SU-DHL-6 (cell line): ENCODE measurements at regions not wholly inside any gene's neighbourhood (a gene's known extent, or its start where the extent isn't known, plus 50 kb on each side); places are given as distances from the start of the nearest gene placed in this dataset.

Experiments used
- H2AFZ ChIP-seq: fragments of 200-600 bp; sonication (generic); 2 replicates; pipeline ENCODE4 v1.6.1; 2014; ENCODE audit warnings: low read depth, mild to moderate bottlenecking, moderate library complexity, mixed read lengths, antibody characterized with exemption, low read length; ENCODE audit not compliant: severe bottlenecking
- H3F3A ChIP-seq: fragments of 200-600 bp; shearing (Covaris generic); 2 replicates; pipeline ENCODE4 v1.6.0; 2016; ENCODE audit warnings: antibody characterized with exemption, mild to moderate bottlenecking; ENCODE audit not compliant: insufficient read depth
- H3K27ac ChIP-seq: fragments of 200-600 bp; sonication (generic); 2 replicates; pipeline ENCODE4 v1.5.1; 2016; ENCODE audit warnings: low read depth, mild to moderate bottlenecking, low read length, moderate library complexity, mixed read lengths
- H3K27me3 ChIP-seq: fragments of 200-600 bp; sonication (generic), shearing (Covaris generic); 2 replicates; pipeline ENCODE4 v1.6.0; 2014; ENCODE audit warnings: mild to moderate bottlenecking, low read length
- H3K36me3 ChIP-seq: fragments of 200-600 bp; sonication (generic); 2 replicates; pipeline ENCODE4 v1.6.1; 2014; ENCODE audit warnings: mild to moderate bottlenecking, low read length, mixed read lengths
- H3K4me2 ChIP-seq: fragments of 300-600, 200-600 bp; shearing (Covaris generic), sonication (generic); 2 replicates; pipeline ENCODE4 v1.6.0; 2014; ENCODE audit warnings: low read length, low read depth, mild to moderate bottlenecking; ENCODE audit not compliant: poor library complexity, severe bottlenecking
- H3K4me3 ChIP-seq: fragments of 200-600 bp; sonication (generic); 2 replicates; pipeline ENCODE4 v1.5.1; 2014; ENCODE audit warnings: antibody characterized with exemption, low read length, mild to moderate bottlenecking, mixed read lengths; ENCODE audit not compliant: insufficient read depth, poor library complexity, severe bottlenecking
- H3K79me2 ChIP-seq: fragments of 200-600 bp; sonication (generic); 2 replicates; pipeline ENCODE4 v1.6.1; 2014; ENCODE audit warnings: mild to moderate bottlenecking, low read length, moderate library complexity; ENCODE audit not compliant: insufficient read depth
- H3K9ac ChIP-seq: fragments of 200-600 bp; sonication (generic); 2 replicates; pipeline ENCODE4 v1.7.0; 2014; ENCODE audit warnings: mild to moderate bottlenecking, low read length
- H3K9me2 ChIP-seq: fragments of 200-600 bp; sonication (generic); replicated peaks from 2 replicates; pipeline ENCODE4 v1.6.1; 2014; ENCODE audit warnings: low read length; ENCODE audit not compliant: insufficient read depth
- H3K9me3 ChIP-seq: fragments of 200-600 bp; sonication (generic); 2 replicates; pipeline ENCODE4 v1.6.1; 2014; ENCODE audit warnings: low read length, mixed read lengths; ENCODE audit not compliant: insufficient read depth
- H4K20me1 ChIP-seq: fragments of 200-600 bp; sonication (generic); 2 replicates; pipeline ENCODE4 v1.6.1; 2014; ENCODE audit warnings: low read depth, mild to moderate bottlenecking, antibody characterized with exemption, low read length, moderate library complexity, mixed read lengths
- CTCF ChIP-seq: fragments of 200-600 bp; sonication (generic); IDR thresholded peaks from one replicate; pipeline ENCODE4 v1.5.1; 2017; ENCODE audit warnings: antibody characterized with exemption, mild to moderate bottlenecking, low read length, moderate library complexity; ENCODE audit not compliant: insufficient read depth, poor library complexity, severe bottlenecking
- EZH2phosphoT487 ChIP-seq: fragments of 200-600 bp; sonication (generic), shearing (Covaris generic); conservative IDR thresholded peaks from 2 replicates; pipeline ENCODE4 v1.6.1; 2018; ENCODE audit warnings: mild to moderate bottlenecking, antibody characterized with exemption, low read length, moderate library complexity, mixed read lengths

DNA sequence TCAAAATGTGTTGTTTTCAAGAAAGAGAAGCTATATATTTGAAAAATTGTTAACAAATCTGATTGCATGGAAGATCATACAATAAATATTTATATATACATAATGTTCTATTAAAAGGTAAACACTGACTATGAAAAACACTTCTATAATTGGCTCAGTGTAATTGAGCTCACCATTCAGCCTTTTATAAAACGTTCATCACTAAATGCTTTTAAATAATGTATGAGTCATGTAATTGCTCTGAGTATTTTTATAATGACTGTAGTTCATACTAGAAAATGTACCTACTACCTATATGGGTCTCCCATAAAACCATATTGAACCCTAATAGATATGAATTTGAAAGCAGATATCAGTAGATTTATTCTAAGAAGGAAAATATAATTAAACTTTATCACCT, 240.4 kb upstream of the MGAT4C start:
- H3K9ac ChIP-seq, result no peak overlapping the region
- TF ChIP-seq EZH2phosphoT487 (no peak), CTCF (no peak)
- H2AFZ ChIP-seq, result no peak overlapping the region
- no peaks in the 10 kb centered on the region for H3K9me3 ChIP-seq
- no peaks in the 10 kb centered on the region for H3K27me3 ChIP-seq
- H4K20me1 ChIP-seq, result no peaks in the 10 kb centered on the region
- no peaks in the 10 kb centered on the region for H3K79me2 ChIP-seq
- H3K4me2 ChIP-seq, result no peak overlapping the region
- no peaks in the 10 kb centered on the region for H3K36me3 ChIP-seq
- no peaks in the 10 kb centered on the region for H3K9me2 ChIP-seq
- H3F3A ChIP-seq, result no peaks in the 10 kb centered on the region
- H3K4me3 ChIP-seq, result no peak overlapping the region
- no peak overlapping the region for H3K27ac ChIP-seq

DNA sequence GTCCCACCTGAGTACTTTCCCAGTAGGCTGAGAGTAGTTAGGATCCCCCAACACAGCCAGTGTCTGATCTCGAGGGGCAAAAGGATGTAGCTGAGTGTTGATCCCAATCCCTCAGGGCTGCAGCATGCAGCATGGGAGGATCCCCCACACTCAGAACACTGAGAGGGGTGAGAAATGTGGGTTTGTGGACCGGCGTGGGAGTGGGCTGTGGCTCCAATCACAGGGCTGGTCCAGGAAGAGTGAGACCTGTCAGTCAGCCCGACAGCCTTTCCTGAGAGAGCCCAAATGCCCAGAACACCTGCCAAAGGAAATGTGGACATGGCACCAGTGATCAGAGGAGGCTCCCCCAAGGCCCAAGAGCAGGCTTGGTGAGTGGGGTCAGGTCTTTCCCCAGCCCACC, 228.3 kb upstream of the MGAT4C start:
- no peaks in the 10 kb centered on the region for H3F3A ChIP-seq
- H3K36me3 ChIP-seq, result no peaks in the 10 kb centered on the region
- H3K4me2 ChIP-seq, result no peak overlapping the region

GRCh38 chr12:86473231-86473630, 217.0 kb upstream of the MGAT4C start:
- TF ChIP-seq CTCF, result no peak
- no peak for TF ChIP-seq EZH2phosphoT487
- no peaks in the 10 kb centered on the region for H3K36me3 ChIP-seq
- H4K20me1 ChIP-seq, result no peaks in the 10 kb centered on the region
- no peak overlapping the region for H3K4me3 ChIP-seq
- H3K27me3 ChIP-seq, result no peaks in the 10 kb centered on the region
- H3K9me2 ChIP-seq, result no peaks in the 10 kb centered on the region
- no peak overlapping the region for H3K9ac ChIP-seq
- H2AFZ ChIP-seq, result no peak overlapping the region
- no peaks in the 10 kb centered on the region for H3F3A ChIP-seq
- H3K27ac ChIP-seq, result no peak overlapping the region
- H3K79me2 ChIP-seq, result no peaks in the 10 kb centered on the region
- H3K4me2 ChIP-seq, result no peak overlapping the region
- no peaks in the 10 kb centered on the region for H3K9me3 ChIP-seq

More for the DNA sequence above, 228.3 kb upstream of the MGAT4C start:
- Histone ChIP-seq H4K20me1 (no peaks in the 10 kb centered on the region), H2AFZ (no peak overlapping the region), H3K27me3 (no peaks in the 10 kb centered on the region), H3K9me3 (no peaks in the 10 kb centered on the region), H3K79me2 (no peaks in the 10 kb centered on the region), H3K9me2 (no peaks in the 10 kb centered on the region), H3K9ac (no peak overlapping the region), H3K4me3 (no peak overlapping the region), H3K27ac (no peak overlapping the region)
- TF ChIP-seq CTCF (no peak), EZH2phosphoT487 (no peak)
